NB4 (cell line): ENCODE measurements at regions not wholly inside any gene's neighbourhood (a gene's known extent, or its start where the extent isn't known, plus 50 kb on each side); places are given as distances from the start of the nearest gene placed in this dataset.

ENCODE experiments used
- DNase-seq: peaks from one replicate; pipeline ENCODE4 v3.0.0; 2010; ENCODE audit warnings: low read depth
- H3K4me3 ChIP-seq: one replicate; pipeline ENCODE4 v1.5.1; 2011; ENCODE audit warnings: mild to moderate bottlenecking, low read depth, low read length, moderate library complexity
- MYC ChIP-seq: IDR thresholded peaks from 2 replicates; pipeline ENCODE4 v1.6.1; 2011; ENCODE audit warnings: low read depth, low read length
- POLR2A ChIP-seq: IDR thresholded peaks from 2 replicates; pipeline ENCODE4 v1.6.1; 2011; ENCODE audit warnings: mild to moderate bottlenecking; ENCODE audit not compliant: insufficient read length; ENCODE audit errors: extremely low read depth
- TF ChIP-seq, protein P1 (sequence below): IDR thresholded peaks from one replicate; pipeline ENCODE4 v1.5.1; 2012; ENCODE audit warnings: low read depth, low read length
- TF ChIP-seq, protein P2 (sequence below): IDR thresholded peaks from 2 replicates; pipeline ENCODE4 v1.6.1; 2011; ENCODE audit warnings: low read depth, low read length

DNA sequence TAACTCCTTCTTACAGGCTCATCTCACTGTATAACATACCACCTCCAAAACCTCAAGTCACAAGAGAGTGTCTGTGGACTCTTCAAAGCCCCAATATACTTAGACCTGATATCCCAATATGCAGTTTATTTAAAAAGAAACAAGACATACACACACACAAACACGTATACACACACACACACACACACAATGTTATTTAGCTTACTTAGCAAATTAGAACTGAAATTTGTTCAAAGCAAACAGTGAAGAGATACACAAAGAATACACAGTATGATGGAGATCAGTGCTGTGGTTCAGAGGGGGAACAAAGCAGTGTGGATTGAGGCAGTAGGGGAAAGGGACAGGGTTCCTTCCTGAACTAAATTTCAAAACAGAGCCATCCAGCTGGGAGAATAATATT, 807.2 kb downstream of the IPMK start:
- no peak overlapping the region for H3K4me3 ChIP-seq
- no peak for DNase-seq
- TF ChIP-seq, protein P1, sequence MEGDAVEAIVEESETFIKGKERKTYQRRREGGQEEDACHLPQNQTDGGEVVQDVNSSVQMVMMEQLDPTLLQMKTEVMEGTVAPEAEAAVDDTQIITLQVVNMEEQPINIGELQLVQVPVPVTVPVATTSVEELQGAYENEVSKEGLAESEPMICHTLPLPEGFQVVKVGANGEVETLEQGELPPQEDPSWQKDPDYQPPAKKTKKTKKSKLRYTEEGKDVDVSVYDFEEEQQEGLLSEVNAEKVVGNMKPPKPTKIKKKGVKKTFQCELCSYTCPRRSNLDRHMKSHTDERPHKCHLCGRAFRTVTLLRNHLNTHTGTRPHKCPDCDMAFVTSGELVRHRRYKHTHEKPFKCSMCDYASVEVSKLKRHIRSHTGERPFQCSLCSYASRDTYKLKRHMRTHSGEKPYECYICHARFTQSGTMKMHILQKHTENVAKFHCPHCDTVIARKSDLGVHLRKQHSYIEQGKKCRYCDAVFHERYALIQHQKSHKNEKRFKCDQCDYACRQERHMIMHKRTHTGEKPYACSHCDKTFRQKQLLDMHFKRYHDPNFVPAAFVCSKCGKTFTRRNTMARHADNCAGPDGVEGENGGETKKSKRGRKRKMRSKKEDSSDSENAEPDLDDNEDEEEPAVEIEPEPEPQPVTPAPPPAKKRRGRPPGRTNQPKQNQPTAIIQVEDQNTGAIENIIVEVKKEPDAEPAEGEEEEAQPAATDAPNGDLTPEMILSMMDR, result no peak
- TF ChIP-seq MYC, result no peak
- TF ChIP-seq, protein P2, sequence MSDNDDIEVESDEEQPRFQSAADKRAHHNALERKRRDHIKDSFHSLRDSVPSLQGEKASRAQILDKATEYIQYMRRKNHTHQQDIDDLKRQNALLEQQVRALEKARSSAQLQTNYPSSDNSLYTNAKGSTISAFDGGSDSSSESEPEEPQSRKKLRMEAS, result no peak
- TF ChIP-seq POLR2A, result no peak

DNA sequence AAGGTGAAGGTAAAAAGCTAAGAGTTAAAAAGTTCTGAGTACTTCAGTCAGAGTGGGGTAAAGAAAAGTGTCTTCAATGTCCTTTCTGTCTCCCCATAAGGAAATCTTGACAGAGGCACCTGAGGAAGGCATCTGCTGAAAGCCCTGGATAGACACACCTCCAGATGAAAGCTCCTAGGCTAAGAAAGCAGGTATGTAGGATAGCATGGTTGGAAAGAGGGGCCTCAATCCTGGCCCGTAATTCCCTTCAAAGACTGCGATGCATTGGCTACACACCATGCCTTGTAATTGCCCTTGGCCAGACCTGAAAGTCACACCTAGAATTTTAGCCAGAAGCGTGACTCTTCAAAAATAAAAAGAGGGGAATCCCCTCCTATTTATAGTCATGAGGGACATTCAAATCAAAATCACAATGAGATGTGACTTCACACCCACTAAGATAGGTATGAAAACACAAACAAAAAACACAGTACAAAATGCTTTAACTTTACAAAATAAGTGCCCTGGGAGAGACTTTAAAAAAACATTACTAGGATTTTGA, 809.7 kb downstream of the IPMK start:
- TF ChIP-seq, protein P1, result no peak
- DNase-seq, result no peak
- no peak overlapping the region for H3K4me3 ChIP-seq

DNA sequence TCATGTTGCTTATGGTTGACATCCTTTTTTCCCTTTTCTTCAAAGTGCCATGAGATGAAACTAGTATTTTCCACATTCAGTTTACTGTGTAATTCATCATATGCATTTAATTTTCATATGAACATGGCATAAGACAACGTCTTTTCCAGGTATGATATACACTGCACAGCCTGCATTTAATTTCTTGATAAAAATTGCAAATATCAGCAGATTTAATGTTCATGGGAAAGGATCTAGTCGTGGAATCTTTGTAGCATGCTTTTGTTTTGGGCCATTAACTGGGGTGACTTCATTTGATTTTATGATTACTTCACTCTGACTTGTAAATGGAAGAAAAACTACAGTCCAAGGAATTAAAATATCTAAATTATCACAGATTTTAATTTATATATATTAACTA, 837.3 kb downstream of the IPMK start:
- TF ChIP-seq MYC (no peak), POLR2A (no peak)
- TF ChIP-seq, protein P2, result no peak
- no peak for DNase-seq
- H3K4me3 ChIP-seq, result no peak overlapping the region

DNA sequence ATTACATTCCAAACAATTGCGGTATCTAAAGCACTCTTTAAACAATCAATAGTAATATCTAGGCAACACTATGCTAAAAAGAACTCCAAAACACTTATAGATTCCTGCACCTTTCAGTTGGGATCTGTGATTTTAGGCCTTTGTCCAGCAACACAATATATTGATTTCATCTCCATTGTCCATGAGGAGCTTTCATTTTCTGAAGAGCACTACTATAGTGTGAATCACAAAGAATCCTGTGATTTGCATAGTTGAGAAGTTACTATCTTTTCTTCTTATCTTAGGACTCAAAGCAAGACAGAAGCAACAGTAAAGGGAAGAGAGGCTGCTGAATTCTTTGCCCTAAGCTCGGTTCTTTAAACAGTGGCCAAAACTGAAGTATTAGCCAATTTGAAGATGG, 846.8 kb downstream of the IPMK start:
- no peak for TF ChIP-seq POLR2A
- TF ChIP-seq, protein P2, result no peak
- TF ChIP-seq, protein P1, result no peak
- TF ChIP-seq MYC, result no peak

DNA sequence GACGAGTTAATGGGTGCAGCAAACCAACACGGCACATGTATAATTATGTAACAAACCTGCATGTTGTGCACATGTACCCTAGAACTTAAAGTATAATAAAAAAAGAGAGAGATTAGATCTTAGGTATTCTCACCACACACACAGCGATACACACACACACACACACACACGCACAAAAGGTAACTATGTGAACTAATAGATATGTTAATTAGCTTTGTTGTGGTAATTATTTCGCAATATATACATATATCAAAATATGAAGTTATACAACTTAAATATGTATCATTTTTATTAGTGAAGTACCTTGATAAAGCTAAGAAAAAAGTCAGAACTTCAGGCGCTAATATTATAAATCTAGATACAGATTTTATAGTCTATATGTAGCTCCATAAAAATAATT, 849.2 kb downstream of the IPMK start:
- DNase-seq, result no peak
- TF ChIP-seq, protein P1, result no peak
- no peak for TF ChIP-seq POLR2A
- TF ChIP-seq MYC, result no peak
- TF ChIP-seq, protein P2, result no peak
- H3K4me3 ChIP-seq, result no peak overlapping the region

More for the DNA sequence above, 846.8 kb downstream of the IPMK start:
- DNase-seq, result no peak
- no peak overlapping the region for H3K4me3 ChIP-seq

DNA sequence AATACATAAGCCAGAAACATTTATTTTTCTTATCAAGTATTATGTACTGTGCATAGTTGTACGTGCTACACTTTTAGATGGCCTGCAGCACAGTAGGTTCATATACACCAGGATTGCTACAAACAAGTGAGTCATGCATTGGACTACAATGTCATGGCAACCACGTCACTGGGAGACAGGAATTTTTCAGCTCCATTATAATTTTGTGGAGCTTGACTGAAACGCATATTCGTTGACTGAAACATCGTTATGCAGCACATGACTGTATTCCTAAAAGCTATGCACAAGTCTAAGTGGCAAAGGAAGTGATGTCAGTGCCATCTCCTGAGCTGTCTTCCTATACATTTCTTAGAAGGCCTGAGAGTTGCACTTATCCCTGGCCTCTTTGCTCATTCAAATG, 871.8 kb downstream of the IPMK start:
- no peak for DNase-seq
- TF ChIP-seq POLR2A, result no peak
- TF ChIP-seq, protein P2, result no peak
- TF ChIP-seq, protein P1, result no peak
- no peak for TF ChIP-seq MYC
- H3K4me3 ChIP-seq, result no peak overlapping the region
